Vagina (tissue), 2 donors: ENCODE measurements at regions not wholly inside any gene's neighbourhood (a gene's known extent, or its start where the extent isn't known, plus 50 kb on each side); places are given as distances from the start of the nearest gene placed in this dataset.

Experiments used
- POLR2AphosphoS5 ChIP-seq, 2 donors: sonication (generic); formaldehyde crosslinking; IDR thresholded peaks; one replicate each; pipeline ENCODE4 v1.9.0; 2017; ENCODE audit warnings: antibody characterized with exemption in 2 of 2, mild to moderate bottlenecking in 2 of 2, low read depth in 1 of 2; ENCODE audit not compliant: insufficient read depth in 1 of 2
- TF ChIP-seq, protein P1 (sequence below), 3 experiments: fragments of 450-650 bp in 2 of 3; fragments of 200-600 bp in 1 of 3; sonication (generic) in 1 of 3; IDR thresholded peaks; one replicate each; pipeline ENCODE4 v1.5.1; 2017 to 2019; ENCODE audit warnings: antibody characterized with exemption in 3 of 3, mild to moderate bottlenecking in 2 of 3, moderate library complexity in 2 of 3

DNA sequence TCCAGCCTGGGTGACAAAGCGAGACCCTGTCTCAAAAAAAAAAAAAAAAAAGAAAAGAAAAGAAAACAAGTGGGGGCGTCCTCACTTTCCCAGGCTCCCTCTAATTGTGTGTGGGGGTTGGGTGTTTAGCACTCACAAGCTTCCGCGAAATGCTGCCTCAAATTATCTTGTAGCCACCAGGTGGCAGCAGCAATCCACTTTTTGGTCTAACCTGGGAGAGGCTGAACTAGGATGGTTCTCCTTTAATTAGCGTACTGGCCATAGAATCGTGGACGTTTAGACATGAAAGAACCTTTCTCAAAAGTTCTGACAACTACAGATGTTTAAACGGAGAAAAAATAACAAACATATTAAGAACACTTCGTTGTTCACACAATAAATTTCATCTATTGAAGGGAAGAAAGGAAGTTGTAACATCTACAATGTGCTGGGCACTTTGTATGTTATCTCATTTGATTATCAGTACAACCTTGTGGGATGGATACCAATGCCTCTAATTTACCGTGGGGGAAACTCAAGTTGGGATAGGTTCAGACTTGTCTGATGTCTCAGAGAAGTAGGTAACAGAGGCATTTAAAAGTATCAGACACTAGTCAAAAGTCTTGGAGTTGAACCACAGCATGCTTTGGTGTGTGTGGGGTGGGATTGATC lies 122.7 kb upstream of the NABP1 start:
- TF ChIP-seq, protein P1, sequence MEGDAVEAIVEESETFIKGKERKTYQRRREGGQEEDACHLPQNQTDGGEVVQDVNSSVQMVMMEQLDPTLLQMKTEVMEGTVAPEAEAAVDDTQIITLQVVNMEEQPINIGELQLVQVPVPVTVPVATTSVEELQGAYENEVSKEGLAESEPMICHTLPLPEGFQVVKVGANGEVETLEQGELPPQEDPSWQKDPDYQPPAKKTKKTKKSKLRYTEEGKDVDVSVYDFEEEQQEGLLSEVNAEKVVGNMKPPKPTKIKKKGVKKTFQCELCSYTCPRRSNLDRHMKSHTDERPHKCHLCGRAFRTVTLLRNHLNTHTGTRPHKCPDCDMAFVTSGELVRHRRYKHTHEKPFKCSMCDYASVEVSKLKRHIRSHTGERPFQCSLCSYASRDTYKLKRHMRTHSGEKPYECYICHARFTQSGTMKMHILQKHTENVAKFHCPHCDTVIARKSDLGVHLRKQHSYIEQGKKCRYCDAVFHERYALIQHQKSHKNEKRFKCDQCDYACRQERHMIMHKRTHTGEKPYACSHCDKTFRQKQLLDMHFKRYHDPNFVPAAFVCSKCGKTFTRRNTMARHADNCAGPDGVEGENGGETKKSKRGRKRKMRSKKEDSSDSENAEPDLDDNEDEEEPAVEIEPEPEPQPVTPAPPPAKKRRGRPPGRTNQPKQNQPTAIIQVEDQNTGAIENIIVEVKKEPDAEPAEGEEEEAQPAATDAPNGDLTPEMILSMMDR (IDR thresholded peaks at IDR 0.05): peak; percentile 64 to 71 (median 70)
- TF ChIP-seq POLR2AphosphoS5 (IDR thresholded peaks at IDR 0.05; ENCODE audit: insufficient read depth in 1 of 2, low read depth in 1 of 2): no peak
